Fibroblast of lung (primary cell): ENCODE measurements at regions not wholly inside any gene's neighbourhood (a gene's known extent, or its start where the extent isn't known, plus 50 kb on each side); places are given as distances from the start of the nearest gene placed in this dataset.

Source experiments
- DNase-seq, 2 donors: peaks; one replicate each; pipeline versions ENCODE4 v3.0.0 to v3.0.0-alpha.2; 2010; ENCODE audit warnings: low read depth in 2 of 2
- H2AFZ ChIP-seq: 2 replicates; pipeline ENCODE4 v1.5.1; 2012; ENCODE audit warnings: low read length, control low read depth, inconsistent platforms
- H3K27ac ChIP-seq: 2 replicates; pipeline ENCODE4 v1.5.1; 2011; ENCODE audit warnings: low read length, control low read depth; ENCODE audit not compliant: insufficient read depth
- H3K27me3 ChIP-seq: 2 replicates; pipeline ENCODE4 v1.5.1; 2011; ENCODE audit warnings: mild to moderate bottlenecking, low read length; ENCODE audit not compliant: control insufficient read depth, insufficient read depth
- H3K36me3 ChIP-seq: 2 replicates; pipeline ENCODE4 v1.5.1; 2011; ENCODE audit warnings: low read length; ENCODE audit not compliant: control insufficient read depth, insufficient read depth
- H3K4me1 ChIP-seq: 2 replicates; pipeline ENCODE4 v1.5.1; 2011; ENCODE audit warnings: low read length; ENCODE audit not compliant: control insufficient read depth, insufficient read depth; ENCODE audit errors: extremely low read depth
- H3K4me2 ChIP-seq: 2 replicates; pipeline ENCODE4 v1.5.1; 2011; ENCODE audit warnings: low read length, control low read depth; ENCODE audit not compliant: insufficient read depth; ENCODE audit errors: extremely low read depth
- H3K4me3 ChIP-seq, 4 experiments: fragments of 200-600 bp in 1 of 4; sonication (generic) in 1 of 4; replicated peaks in 1 of 4; 2 replicates each; pipeline ENCODE4 v1.5.1; 2011 to 2016; ENCODE audit warnings: low read length in 4 of 4, low read depth in 3 of 4, mild to moderate bottlenecking in 3 of 4, control low read depth in 2 of 4, inconsistent platforms in 1 of 4, mixed read lengths in 1 of 4; ENCODE audit not compliant: insufficient read depth in 1 of 4; ENCODE audit errors: control extremely low read depth in 1 of 4
- H3K79me2 ChIP-seq: 2 replicates; pipeline ENCODE4 v1.5.1; 2012; ENCODE audit warnings: mild to moderate bottlenecking, low read length, inconsistent platforms; ENCODE audit not compliant: control insufficient read depth, insufficient read depth
- H3K9ac ChIP-seq: 2 replicates; pipeline ENCODE4 v1.5.1; 2011; ENCODE audit warnings: mild to moderate bottlenecking, low read length, control low read depth; ENCODE audit not compliant: insufficient read depth
- H3K9me3 ChIP-seq: 2 replicates; pipeline ENCODE4 v1.5.1; 2012; ENCODE audit warnings: low read depth, low read length; ENCODE audit not compliant: control insufficient read depth, insufficient read depth
- H4K20me1 ChIP-seq: 2 replicates; pipeline ENCODE4 v1.5.1; 2011; ENCODE audit warnings: low read length; ENCODE audit not compliant: control insufficient read depth, insufficient read depth; ENCODE audit errors: extremely low read depth
- CTCF ChIP-seq, 2 donors: IDR thresholded peaks in 1 of 2; conservative IDR thresholded peaks in 1 of 2; 1 replicate in 1 of 2; 2 replicates in 1 of 2; pipeline ENCODE4 v1.5.1; 2011 to 2012; ENCODE audit warnings: low read length in 2 of 2, control low read depth in 1 of 2, inconsistent platforms in 1 of 2, low read depth in 1 of 2, mild to moderate bottlenecking in 1 of 2
- EZH2 ChIP-seq: IDR thresholded peaks from 2 replicates; pipeline ENCODE4 v1.5.1; 2012; ENCODE audit warnings: low read length, control low read depth, mild to moderate bottlenecking; ENCODE audit errors: missing control alignments

GRCh38 chr11:38254913-38255312, 1656.9 kb upstream of the RAG2 start:
- Histone ChIP-seq H3K79me2 (no peaks in the 10 kb centered on the region), H3K4me2 (no peak overlapping the region)

GRCh38 chr11:38252620-38253019, 1654.6 kb upstream of the RAG2 start:
- Histone ChIP-seq H3K4me2 (no peak overlapping the region), H3K79me2 (no peaks in the 10 kb centered on the region), H3K9ac (no peak overlapping the region)

More at GRCh38 chr11:38254913-38255312, 1656.9 kb upstream of the RAG2 start:
- H3K36me3 ChIP-seq, result no peaks in the 10 kb centered on the region
- H3K4me3 ChIP-seq, result no peak overlapping the region
- no peaks in the 10 kb centered on the region for H4K20me1 ChIP-seq
- no peak overlapping the region for H3K9ac ChIP-seq
- TF ChIP-seq EZH2, result no peak
- TF ChIP-seq CTCF (conservative IDR thresholded peaks at IDR 0.05 in 1 of 2, IDR thresholded peaks at IDR 0.05 in 1 of 2; ENCODE audit: low read depth in 1 of 2, low read length in 2 of 2), result no peak
- no peaks in the 10 kb centered on the region for H3K27me3 ChIP-seq
- no peaks in the 10 kb centered on the region for H3K9me3 ChIP-seq
- no peaks in the 10 kb centered on the region for H3K4me1 ChIP-seq
- no peak overlapping the region for H3K27ac ChIP-seq
- DNase-seq, result no peak
- H2AFZ ChIP-seq, result no peak overlapping the region

GRCh38 chr11:38246451-38246850, 1648.4 kb upstream of the RAG2 start:
- Histone ChIP-seq H3K4me3 (no peak overlapping the region), H3K4me1 (no peaks in the 10 kb centered on the region), H3K27ac (no peak overlapping the region), H3K79me2 (no peaks in the 10 kb centered on the region), H3K27me3 (no peaks in the 10 kb centered on the region), H4K20me1 (no peaks in the 10 kb centered on the region), H3K4me2 (no peak overlapping the region), H3K9ac (no peak overlapping the region), H2AFZ (no peak overlapping the region), H3K36me3 (no peaks in the 10 kb centered on the region), H3K9me3 (no peaks in the 10 kb centered on the region)
- TF ChIP-seq CTCF (conservative IDR thresholded peaks at IDR 0.05 in 1 of 2, IDR thresholded peaks at IDR 0.05 in 1 of 2; ENCODE audit: low read depth in 1 of 2, low read length in 2 of 2) (no peak), EZH2 (no peak)
- no peak for DNase-seq

More at GRCh38 chr11:38252620-38253019, 1654.6 kb upstream of the RAG2 start:
- TF ChIP-seq CTCF (conservative IDR thresholded peaks at IDR 0.05 in 1 of 2, IDR thresholded peaks at IDR 0.05 in 1 of 2; ENCODE audit: low read depth in 1 of 2, low read length in 2 of 2) (no peak), EZH2 (no peak)
- Histone ChIP-seq H4K20me1 (no peaks in the 10 kb centered on the region), H3K4me3 (no peak overlapping the region), H3K36me3 (no peaks in the 10 kb centered on the region), H3K4me1 (no peaks in the 10 kb centered on the region), H3K27me3 (no peaks in the 10 kb centered on the region), H3K9me3 (no peaks in the 10 kb centered on the region), H3K27ac (no peak overlapping the region), H2AFZ (no peak overlapping the region)
- peak in 1 of 2 donors; percentile 18 for DNase-seq
